AG20443 (cell line): ENCODE measurements at regions not wholly inside any gene's neighbourhood (a gene's known extent, or its start where the extent isn't known, plus 50 kb on each side); places are given as distances from the start of the nearest gene placed in this dataset.
A peak's percentile ranks its signal among the peaks of the same experiment; 100 is the strongest.

ENCODE experiments used
- DNase-seq: peaks from one replicate; pipeline ENCODE4 v3.0.0; 2012; ENCODE audit warnings: low spot score, mixed read lengths

DNA sequence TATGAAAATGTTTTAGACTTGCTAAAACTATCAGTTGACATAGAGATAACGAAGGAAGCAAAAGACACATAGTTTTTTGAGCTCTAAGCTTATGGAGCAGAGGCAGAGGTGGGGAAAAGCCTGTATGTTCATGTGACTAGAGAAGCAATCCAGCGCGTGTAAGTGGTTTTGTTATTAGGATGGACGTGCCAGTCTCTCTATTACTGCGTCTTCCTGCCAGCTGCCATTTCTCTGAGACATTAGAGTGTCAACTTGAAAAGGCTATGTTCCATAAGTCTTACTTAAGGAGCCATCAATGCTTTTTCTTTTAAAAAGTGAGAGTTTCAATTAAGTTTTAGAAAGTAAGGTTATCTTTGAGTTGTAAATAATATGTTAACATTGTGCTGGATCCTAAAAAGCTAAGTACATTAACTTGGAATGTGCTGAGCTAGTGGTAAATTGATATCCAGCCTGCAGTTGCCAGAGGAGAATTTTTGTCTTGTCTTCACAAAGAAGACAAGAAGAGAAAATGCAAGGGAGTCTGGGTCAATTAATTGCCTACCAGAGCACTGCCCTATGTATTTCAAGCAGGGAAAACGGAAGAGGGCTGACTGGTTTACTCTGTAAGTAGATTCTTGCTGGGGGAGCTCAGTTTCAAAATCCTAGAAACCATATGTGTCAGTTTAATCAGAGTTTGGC lies 161.8 kb upstream of the B3GALT2 start:
- peak; percentile 17 for DNase-seq

GRCh38 chr1:193346085-193346484 lies 159.7 kb upstream of the B3GALT2 start:
- no peak for DNase-seq

DNA sequence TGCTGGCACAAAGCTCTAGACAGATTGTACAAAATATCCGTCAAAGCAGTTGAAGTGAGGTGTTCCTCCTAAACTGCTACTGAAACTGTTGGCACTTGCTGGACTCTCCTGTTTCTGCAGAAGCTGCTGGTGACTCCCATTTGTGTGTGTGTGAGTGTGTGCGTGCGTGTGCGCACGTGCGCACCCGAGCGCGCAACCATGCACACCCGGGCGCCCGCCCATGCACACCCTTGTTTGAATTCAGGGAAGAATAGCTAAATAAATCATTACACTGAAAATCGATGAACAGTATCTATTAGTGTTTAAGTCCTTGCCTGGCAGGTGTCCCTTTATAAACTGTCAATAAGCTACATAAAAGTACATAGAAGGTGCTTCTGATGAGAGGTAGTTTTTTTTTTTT lies 156.4 kb upstream of the B3GALT2 start:
- DNase-seq = no peak

GRCh38 chr1:193340331-193340730 lies 153.9 kb upstream of the B3GALT2 start:
- no peak for DNase-seq

DNA sequence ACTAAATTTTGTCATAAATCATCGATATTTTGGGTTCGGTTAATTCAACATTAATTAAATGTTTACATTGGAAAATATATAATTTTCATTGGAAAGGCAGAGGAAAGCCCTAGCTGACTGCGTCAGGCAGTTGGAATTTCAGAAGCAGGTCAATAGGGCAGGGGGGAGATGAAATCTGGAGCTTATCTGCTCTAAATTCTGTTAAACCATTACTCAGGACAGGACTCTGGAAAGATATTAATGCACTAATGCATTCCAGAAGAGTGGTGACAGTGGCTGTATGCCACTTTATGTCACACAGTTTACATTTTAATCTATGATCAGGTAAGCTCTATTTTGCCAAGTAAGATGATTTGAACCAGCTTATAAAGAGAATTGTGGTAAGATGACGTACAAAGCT lies 153.0 kb upstream of the B3GALT2 start:
- no peak for DNase-seq

DNA sequence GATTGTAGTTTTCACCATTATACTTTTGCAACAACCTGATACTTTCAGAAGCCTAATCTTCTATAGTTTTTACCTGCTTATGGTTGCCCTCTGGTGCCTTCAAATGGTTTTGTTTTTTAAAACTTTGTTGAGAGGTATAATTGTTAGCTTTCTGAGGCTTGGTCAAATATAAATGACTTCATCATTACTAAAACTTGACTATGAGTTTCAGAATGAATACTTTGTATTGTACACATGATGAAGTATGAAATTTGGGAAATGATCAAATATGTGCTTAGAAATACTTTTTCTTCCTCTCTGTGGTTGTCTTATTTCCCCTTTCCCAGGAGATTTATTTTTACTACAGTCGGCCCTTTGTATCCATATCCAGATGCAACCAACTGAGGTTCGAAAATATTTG lies 151.8 kb upstream of the B3GALT2 start:
- DNase-seq = peak; percentile 33

DNA sequence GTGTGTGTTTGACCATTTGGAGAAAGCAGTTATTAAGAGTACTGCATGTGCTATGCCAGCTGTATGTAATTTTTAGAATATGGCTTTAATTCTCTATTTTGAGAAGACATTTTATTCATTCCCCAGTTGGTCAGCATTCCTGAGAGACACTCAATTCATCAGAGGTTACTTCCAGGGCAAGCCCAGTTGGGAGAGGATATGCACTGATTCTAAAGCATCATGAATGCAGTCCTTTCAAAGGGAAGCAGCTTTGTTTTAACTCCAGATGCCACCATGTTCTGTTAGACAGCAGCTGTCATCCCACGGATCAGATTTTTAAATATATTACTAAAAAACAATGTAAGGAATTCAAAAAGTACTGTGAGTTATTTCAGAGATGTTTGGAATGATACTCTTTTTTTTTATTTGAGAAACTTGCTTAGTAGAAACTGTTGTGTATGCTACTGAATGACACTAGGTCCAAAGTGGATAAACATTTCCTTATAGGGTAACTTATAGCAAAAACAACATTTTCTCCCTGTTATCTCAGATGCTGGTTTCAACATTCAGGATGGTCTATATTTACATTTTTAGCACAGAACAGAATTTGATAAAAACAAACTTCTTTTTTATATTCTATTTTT lies 149.5 kb upstream of the B3GALT2 start:
- peak; percentile 64 for DNase-seq

DNA sequence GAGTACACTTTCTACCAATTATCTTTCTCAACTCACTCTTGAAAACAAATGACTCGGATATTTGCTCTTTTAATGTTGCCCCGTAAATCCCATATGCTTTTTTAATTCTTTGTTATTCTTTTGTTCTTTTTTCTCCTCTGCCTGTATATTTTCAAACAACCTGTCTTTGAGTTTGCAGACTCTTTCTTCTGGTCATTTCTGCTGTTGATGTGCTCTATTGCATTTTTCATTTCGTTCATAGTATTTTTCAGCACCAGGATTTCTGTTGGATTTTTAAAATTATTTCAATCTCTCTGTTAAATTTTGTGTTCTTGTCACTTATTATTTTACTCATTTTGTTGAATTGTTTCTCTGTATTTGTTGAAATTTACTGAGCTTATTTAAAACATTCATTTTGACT lies 146.8 kb upstream of the B3GALT2 start:
- no peak for DNase-seq

DNA sequence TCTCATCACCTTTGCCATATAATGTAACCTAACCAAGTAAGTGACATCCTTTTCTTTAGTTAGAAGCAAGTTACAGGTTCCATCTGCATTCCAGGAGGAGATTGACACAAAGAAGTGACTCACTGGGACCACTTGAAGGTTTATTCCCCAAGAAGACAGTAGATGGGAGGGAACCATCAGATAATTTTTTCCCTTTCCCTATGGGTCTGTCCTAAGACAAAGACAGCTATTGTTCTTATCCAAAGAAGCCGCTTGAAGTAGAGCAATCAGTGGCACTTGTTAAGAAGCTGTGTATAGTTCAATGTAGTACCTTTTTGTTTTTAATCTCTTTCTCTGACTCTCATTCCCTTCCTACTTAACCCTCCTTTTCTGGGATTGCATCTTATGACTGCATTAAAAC lies 139.9 kb upstream of the B3GALT2 start:
- no peak for DNase-seq

DNA sequence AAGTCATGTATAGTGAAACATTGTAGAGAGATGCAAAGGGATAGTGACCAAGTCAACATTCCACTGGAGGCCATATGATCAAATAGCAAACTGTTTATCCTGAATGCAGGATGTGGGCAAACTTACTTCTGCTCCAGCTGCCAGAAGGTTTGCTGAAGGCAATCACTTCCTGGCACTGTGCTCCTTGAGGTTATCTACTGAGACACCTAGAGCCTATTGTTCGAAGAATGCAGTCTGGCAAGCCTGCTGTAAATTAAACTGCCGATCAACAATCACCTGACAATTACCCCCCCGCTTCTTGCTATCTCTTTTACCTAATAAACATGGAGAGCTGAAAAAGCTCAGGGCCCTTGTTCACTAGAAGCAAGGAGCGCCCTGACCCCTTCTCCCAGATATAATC lies 139.4 kb upstream of the B3GALT2 start:
- DNase-seq = no peak

- DNase-seq = no peak
These were observed 138.6 kb upstream of the B3GALT2 start for GRCh38 chr1:193325042-193325441.

GRCh38 chr1:193322211-193322610 lies 135.8 kb upstream of the B3GALT2 start:
- DNase-seq = peak; percentile 62

DNA sequence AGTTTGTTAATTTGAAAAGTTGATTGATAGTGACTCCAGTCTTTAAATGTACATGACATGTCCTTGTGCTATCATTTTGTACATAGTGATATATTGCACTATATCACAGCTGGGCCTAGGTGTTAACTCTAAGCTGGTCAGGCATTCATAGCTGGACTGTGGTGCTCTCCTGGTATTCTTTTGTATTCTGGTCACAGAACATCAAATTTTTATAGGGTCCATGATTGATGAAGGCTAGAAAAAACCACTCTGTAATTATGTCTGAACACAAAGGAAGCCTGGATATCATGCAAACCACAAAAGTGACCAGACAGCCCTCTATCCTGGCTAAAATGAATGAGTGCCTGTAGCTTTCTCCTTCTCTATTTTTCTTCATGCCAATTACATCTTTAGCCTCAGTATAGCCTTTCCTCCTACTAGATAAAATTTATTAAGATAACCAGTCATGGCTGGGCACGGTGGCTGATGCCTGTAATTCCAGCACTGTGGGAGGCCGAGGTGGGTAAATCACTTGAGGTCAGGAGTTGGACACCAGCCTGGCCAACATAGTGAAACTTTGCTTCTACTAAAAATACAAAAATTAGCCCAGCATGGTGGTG lies 134.9 kb upstream of the B3GALT2 start:
- no peak for DNase-seq

GRCh38 chr1:193320270-193320669 lies 133.9 kb upstream of the B3GALT2 start:
- DNase-seq = no peak

- no peak for DNase-seq
These were observed 131.9 kb upstream of the B3GALT2 start for GRCh38 chr1:193318347-193318746.

DNA sequence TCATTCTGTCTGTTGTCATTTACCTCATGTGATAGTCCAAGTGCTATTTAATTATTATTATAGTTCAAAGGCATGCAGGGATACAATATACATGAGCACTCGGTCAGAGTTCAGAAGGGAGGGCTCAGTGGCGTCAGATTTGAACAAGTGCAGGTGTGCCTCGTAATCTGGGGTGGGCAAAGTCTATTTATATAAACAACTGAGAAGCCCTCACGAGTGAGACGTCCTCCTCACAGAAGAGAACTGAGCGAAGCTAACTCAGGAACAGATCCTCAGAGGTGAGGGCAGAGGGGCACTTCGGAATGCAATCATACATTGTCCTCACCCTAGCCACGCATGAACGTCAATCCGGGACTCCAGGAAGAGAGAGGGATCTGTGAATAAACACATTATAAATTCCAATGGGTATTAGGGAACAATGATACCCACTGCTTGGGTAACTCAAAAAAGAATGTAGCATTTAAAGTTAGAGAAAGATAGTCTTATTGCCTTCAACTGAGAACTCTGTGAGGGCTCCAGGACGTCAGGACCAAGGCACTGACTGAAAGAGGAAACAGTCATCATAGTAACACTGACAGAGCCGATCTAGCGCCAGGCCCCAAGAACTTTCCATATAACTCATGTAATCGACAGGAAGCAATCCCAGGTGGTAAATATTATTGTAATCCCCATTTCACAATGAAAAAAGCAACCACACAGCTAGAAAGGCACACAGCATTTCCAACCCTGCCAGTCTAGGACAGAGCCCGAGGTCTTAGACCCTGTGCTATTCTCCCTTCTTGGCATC lies 127.1 kb upstream of the B3GALT2 start:
- DNase-seq = no peak

GRCh38 chr1:193312432-193312831 lies 126.0 kb upstream of the B3GALT2 start:
- DNase-seq = no peak

DNA sequence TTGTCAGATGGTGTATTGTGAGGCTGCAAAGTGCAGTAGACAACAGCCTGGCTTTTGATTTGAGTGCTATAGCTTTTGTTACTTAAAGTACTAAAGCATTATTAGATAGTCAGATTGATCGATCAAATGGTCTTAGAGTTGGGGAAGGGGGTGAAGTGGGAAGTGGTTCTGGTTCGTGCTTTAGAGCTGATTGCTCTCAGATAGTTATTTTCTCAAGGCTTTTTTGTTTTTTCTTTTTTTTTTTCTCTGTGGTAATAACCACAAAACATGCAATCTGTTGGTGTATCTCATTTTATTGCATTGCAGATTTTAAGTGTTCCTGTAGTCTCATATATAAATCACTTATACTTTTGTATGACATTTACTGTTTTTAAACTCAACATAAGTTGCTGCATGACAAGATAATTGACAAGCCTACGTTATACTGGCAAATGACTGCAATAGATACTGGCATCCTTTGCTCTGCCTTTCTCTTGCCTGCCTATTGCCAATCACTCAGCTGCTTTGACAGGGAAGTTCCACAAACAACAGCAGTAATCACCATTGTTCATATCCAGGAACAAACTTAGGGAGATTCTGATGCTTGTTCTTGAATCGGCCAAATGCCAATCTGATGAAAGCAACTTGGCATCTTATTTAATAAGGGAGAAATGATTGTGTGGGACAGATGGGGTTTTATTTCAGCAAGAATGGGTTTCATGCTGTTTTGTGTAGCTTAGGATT lies 125.0 kb upstream of the B3GALT2 start:
- no peak for DNase-seq

GRCh38 chr1:193310564-193310963 lies 124.2 kb upstream of the B3GALT2 start:
- no peak for DNase-seq

DNA sequence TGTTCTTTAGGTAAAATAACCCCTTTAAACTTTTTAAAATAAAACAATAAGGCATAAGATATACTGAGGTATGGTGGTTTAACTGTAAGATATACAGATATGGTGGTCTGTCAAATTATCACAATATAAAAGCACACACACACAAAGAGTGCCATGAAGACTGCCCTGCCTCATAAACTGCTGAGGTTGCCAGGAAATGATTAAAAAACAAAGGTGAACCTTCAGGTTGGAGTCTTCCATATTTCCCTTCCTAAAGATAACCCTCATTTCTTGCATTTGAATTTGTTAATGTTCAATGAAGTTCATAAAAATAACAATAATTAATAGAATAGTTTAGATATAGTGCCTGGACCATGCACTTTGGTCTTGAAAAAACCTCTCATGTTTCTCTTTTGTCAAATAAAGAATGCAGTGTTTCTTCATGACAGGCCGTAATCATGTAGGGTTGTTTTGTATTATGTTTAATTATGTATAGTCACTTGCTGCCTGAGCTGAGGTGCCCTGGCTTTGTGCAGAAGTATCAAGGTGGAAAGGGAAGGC lies 123.6 kb upstream of the B3GALT2 start:
- DNase-seq = no peak

GRCh38 chr1:193308438-193308837 lies 122.0 kb upstream of the B3GALT2 start:
- DNase-seq = no peak

DNA sequence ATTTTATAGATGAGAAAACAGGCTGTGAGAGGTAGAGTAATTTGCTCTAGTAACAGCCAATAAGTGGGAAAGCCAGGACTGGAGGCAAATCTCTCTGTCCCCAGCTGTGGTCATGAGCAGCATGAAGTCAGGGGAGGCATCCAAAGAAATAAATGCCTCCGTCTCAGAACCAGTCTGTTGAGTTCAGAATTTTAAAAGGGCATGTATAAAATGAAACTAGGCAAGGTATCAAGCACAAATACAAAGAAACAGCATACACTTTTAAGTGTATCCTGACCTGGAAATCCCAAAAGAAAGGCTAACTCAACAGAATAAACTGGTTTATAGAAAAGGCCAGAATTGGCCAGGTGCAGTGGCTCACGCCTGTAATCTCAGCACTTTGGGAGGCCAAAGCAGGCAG lies 120.0 kb upstream of the B3GALT2 start:
- no peak for DNase-seq
